Keratinocyte (primary cell): ENCODE measurements at regions not wholly inside any gene's neighbourhood (a gene's known extent, or its start where the extent isn't known, plus 50 kb on each side); places are given as distances from the start of the nearest gene placed in this dataset.

ENCODE experiments used
- DNase-seq: peaks from one replicate; pipeline ENCODE4 v3.0.0-alpha.2; 2011; ENCODE audit warnings: low read depth, missing footprints, low spot score
- FAIRE-seq: peaks from 2 replicates; lab custom pipeline; 2011; peaks lifted over from hg19 to GRCh38; lab: Jason Lieb, UNC
- H2AFZ ChIP-seq: 2 replicates; pipeline ENCODE4 v1.6.0; 2012; ENCODE audit warnings: low read length, control low read depth, inconsistent platforms; ENCODE audit not compliant: control insufficient read depth
- H3K27ac ChIP-seq: 2 replicates; pipeline ENCODE4 v1.5.1; 2011; ENCODE audit warnings: low read length; ENCODE audit not compliant: control insufficient read depth, insufficient read depth
- H3K27me3 ChIP-seq: 3 replicates; pipeline ENCODE4 v1.6.0; 2011; ENCODE audit warnings: low read length; ENCODE audit not compliant: control insufficient read depth, insufficient read depth; ENCODE audit errors: extremely low read depth
- H3K36me3 ChIP-seq, 2 experiments: 2 replicates in 1 of 2; 3 replicates in 1 of 2; pipeline ENCODE4 v1.5.1; 2011; ENCODE audit warnings: low read length in 2 of 2, mild to moderate bottlenecking in 1 of 2; ENCODE audit not compliant: control insufficient read depth in 2 of 2, insufficient read depth in 2 of 2; ENCODE audit errors: extremely low read depth in 1 of 2
- H3K4me1 ChIP-seq: 3 replicates; pipeline ENCODE4 v1.5.1; 2011; ENCODE audit warnings: low read length; ENCODE audit not compliant: control insufficient read depth, insufficient read depth; ENCODE audit errors: extremely low read depth
- H3K4me2 ChIP-seq: 3 replicates; pipeline ENCODE4 v1.6.0; 2011; ENCODE audit warnings: low read depth, low read length; ENCODE audit not compliant: control insufficient read depth, insufficient read depth; ENCODE audit errors: extremely low read depth
- H3K4me3 ChIP-seq, 3 experiments: fragments of 200-600 bp in 1 of 3; sonication (generic) in 1 of 3; 2 replicates in 2 of 3; 3 replicates in 1 of 3; pipeline ENCODE4 v1.5.1; 2011 to 2016; ENCODE audit warnings: low read length in 3 of 3, mild to moderate bottlenecking in 3 of 3, control low read depth in 2 of 3, inconsistent platforms in 1 of 3, low read depth in 1 of 3, mixed read lengths in 1 of 3, mixed run types in 1 of 3, moderate library complexity in 1 of 3; ENCODE audit not compliant: control insufficient read depth in 2 of 3, insufficient read depth in 2 of 3; ENCODE audit errors: extremely low read depth in 1 of 3
- H3K79me2 ChIP-seq: 2 replicates; pipeline ENCODE4 v1.6.0; 2012; ENCODE audit warnings: low read length; ENCODE audit not compliant: control insufficient read depth, insufficient read depth
- H3K9ac ChIP-seq: 3 replicates; pipeline ENCODE4 v1.6.0; 2011; ENCODE audit warnings: low read length; ENCODE audit not compliant: control insufficient read depth, insufficient read depth; ENCODE audit errors: extremely low read depth
- H3K9me1 ChIP-seq: 3 replicates; pipeline ENCODE4 v1.6.0; 2011; ENCODE audit warnings: low read length; ENCODE audit not compliant: control insufficient read depth, insufficient read depth; ENCODE audit errors: extremely low read depth
- H3K9me3 ChIP-seq: 2 replicates; pipeline ENCODE4 v1.5.1; 2012; ENCODE audit warnings: low read depth, low read length; ENCODE audit not compliant: control insufficient read depth
- H4K20me1 ChIP-seq: 3 replicates; pipeline ENCODE4 v1.6.0; 2011; ENCODE audit warnings: low read length; ENCODE audit not compliant: control insufficient read depth, insufficient read depth; ENCODE audit errors: extremely low read depth
- EZH2 ChIP-seq: IDR thresholded peaks from one replicate; pipeline ENCODE4 v1.6.1; 2012; ENCODE audit warnings: inconsistent platforms, mild to moderate bottlenecking, low read length, moderate library complexity
- dilution Hi-C: fragments of 300-500 bp; cut with MboI; formaldehyde crosslinking; loops from one replicate; pipeline ENCODE4 v1.7.0; 2020; ENCODE audit warnings: low sequenced_read_pairs; ENCODE audit not compliant: extremely low pct_ligation_motif_present
- TF ChIP-seq, protein P1 (sequence below), 3 experiments: IDR thresholded peaks in 1 of 3; conservative IDR thresholded peaks in 1 of 3; optimal IDR thresholded peaks in 1 of 3; 2 replicates in 2 of 3; 3 replicates in 1 of 3; pipeline versions ENCODE3 to v1.5.1; 2011; ENCODE audit warnings: low read length in 3 of 3, mild to moderate bottlenecking in 3 of 3, moderate library complexity in 2 of 3, control low read depth in 1 of 3, inconsistent platforms in 1 of 3; ENCODE audit not compliant: insufficient read depth in 2 of 3; ENCODE audit errors: extremely low read depth in 1 of 3

DNA sequence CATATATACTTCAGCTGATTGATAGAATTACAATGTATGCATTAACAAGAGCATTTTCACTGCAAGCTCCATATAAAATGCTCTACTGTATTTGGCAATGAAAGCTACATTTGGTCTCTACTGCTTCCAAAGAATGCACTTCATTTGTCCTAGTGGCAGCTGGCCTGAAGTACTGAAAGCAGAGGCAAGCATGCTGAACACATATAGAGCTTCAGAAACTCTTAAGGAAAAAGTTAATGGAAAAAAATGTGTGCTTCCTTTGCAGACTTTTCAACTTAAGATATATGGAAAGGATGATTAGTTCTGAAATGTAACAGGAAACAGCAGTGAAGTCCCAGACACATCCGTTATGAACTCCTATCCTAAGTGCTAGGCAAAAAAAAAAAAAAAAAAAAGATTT, 537.1 kb upstream of the POM121L12 start:
- H3K27ac ChIP-seq = no peak overlapping the region
- no peak overlapping the region for H2AFZ ChIP-seq
- H3K9me1 ChIP-seq = no peaks in the 10 kb centered on the region
- peaks cover 2% of the 10 kb centered on the region for H3K4me1 ChIP-seq
- H3K9ac ChIP-seq = no peak overlapping the region
- no peaks in the 10 kb centered on the region for H3K36me3 ChIP-seq
- no peaks in the 10 kb centered on the region for H3K79me2 ChIP-seq
- FAIRE-seq = no peak
- no peaks in the 10 kb centered on the region for H3K9me3 ChIP-seq
- DNase-seq = no peak
- dilution Hi-C loops = no loop called here
- TF ChIP-seq, protein P1, sequence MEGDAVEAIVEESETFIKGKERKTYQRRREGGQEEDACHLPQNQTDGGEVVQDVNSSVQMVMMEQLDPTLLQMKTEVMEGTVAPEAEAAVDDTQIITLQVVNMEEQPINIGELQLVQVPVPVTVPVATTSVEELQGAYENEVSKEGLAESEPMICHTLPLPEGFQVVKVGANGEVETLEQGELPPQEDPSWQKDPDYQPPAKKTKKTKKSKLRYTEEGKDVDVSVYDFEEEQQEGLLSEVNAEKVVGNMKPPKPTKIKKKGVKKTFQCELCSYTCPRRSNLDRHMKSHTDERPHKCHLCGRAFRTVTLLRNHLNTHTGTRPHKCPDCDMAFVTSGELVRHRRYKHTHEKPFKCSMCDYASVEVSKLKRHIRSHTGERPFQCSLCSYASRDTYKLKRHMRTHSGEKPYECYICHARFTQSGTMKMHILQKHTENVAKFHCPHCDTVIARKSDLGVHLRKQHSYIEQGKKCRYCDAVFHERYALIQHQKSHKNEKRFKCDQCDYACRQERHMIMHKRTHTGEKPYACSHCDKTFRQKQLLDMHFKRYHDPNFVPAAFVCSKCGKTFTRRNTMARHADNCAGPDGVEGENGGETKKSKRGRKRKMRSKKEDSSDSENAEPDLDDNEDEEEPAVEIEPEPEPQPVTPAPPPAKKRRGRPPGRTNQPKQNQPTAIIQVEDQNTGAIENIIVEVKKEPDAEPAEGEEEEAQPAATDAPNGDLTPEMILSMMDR (optimal IDR thresholded peaks at IDR 0.05 in 1 of 3, IDR thresholded peaks at IDR 0.05 in 1 of 3, conservative IDR thresholded peaks at IDR 0.05 in 1 of 3; ENCODE audit: extremely low read depth in 1 of 3, insufficient read depth in 2 of 3, low read length in 3 of 3) = no peak
- TF ChIP-seq EZH2 = no peak
- H3K27me3 ChIP-seq = no peaks in the 10 kb centered on the region
- H3K4me3 ChIP-seq = no peak overlapping the region
- H3K4me2 ChIP-seq = no peak overlapping the region
- no peaks in the 10 kb centered on the region for H4K20me1 ChIP-seq

DNA sequence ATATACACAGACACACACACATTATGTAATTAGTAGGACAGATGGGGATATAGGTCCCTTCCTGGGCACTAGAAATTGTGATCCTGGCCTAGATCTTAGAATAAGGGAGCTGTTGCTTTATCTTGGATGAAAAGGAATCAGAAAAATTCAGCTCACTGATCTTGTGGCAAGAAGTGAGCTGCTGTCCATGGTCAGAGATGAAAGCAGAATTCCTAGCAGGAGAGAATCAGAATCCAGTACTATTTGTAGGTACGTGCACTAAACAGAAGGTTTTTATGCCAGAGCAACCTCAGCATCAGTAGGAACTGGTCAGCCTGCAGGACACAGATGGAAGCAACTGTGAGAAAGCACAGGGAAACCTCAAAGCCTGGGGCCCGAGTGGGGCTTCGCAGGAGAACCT, 549.2 kb upstream of the POM121L12 start:
- no peaks in the 10 kb centered on the region for H3K9me1 ChIP-seq
- H3K79me2 ChIP-seq = no peaks in the 10 kb centered on the region
- TF ChIP-seq, protein P1 (optimal IDR thresholded peaks at IDR 0.05 in 1 of 3, IDR thresholded peaks at IDR 0.05 in 1 of 3, conservative IDR thresholded peaks at IDR 0.05 in 1 of 3; ENCODE audit: extremely low read depth in 1 of 3, insufficient read depth in 2 of 3, low read length in 3 of 3) = no peak
- no peak for TF ChIP-seq EZH2
- H3K4me2 ChIP-seq = no peak overlapping the region
- H3K9ac ChIP-seq = no peak overlapping the region
- H3K27me3 ChIP-seq = no peaks in the 10 kb centered on the region
- no peaks in the 10 kb centered on the region for H3K36me3 ChIP-seq
- dilution Hi-C loops = no loop called here
- H3K4me3 ChIP-seq = no peak overlapping the region
- H3K27ac ChIP-seq = no peak overlapping the region
- DNase-seq = no peak
- no peak overlapping the region for H2AFZ ChIP-seq
- no peaks in the 10 kb centered on the region for H4K20me1 ChIP-seq
- H3K9me3 ChIP-seq = no peaks in the 10 kb centered on the region
- no peak for FAIRE-seq
- no peaks in the 10 kb centered on the region for H3K4me1 ChIP-seq
